ENCODE measurements at regions not wholly inside any gene's neighbourhood (a gene's known extent, or its start where the extent isn't known, plus 50 kb on each side); places are given as distances from the start of the nearest gene placed in this dataset.
"Not testable (repeated sequence)": the region's sequence is repeated elsewhere in the genome, so short reads cannot be mapped to it uniquely, and the experiment has no call there.

- DNase-seq (ENCODE audit: low spot score), result no peak
Observed at GRCh38 chr1:60888126-60888525, 194.2 kb upstream of the NFIA start.

GRCh38 chr1:60886793-60887331 is 195.5 kb upstream of the NFIA start:
- DNase-seq (ENCODE audit: low spot score), result no peak

GRCh38 chr1:60886090-60886489 is 196.3 kb upstream of the NFIA start:
- DNase-seq (ENCODE audit: low spot score), result no peak

- DNase-seq (ENCODE audit: low spot score), result no peak
Observed at GRCh38 chr1:60880202-60880601, 202.2 kb upstream of the NFIA start.

- no peak for DNase-seq (ENCODE audit: low spot score)
Observed at GRCh38 chr1:60878323-60878722, 204.0 kb upstream of the NFIA start.

GRCh38 chr1:60877376-60877775 is 205.0 kb upstream of the NFIA start:
- DNase-seq (ENCODE audit: low spot score), result no peak

GRCh38 chr1:60876952-60877351 is 205.4 kb upstream of the NFIA start:
- DNase-seq (ENCODE audit: low spot score), result no peak

GRCh38 chr1:60875138-60875537 is 207.2 kb upstream of the NFIA start:
- DNase-seq (ENCODE audit: low spot score), result no peak

GRCh38 chr1:60874718-60875117 is 207.6 kb upstream of the NFIA start:
- no peak for DNase-seq (ENCODE audit: low spot score)

- DNase-seq (ENCODE audit: low spot score), result not testable (repeated sequence)
Observed at GRCh38 chr1:60873396-60873795, 209.0 kb upstream of the NFIA start.

GRCh38 chr1:60872426-60873054 is 209.8 kb upstream of the NFIA start:
- DNase-seq (ENCODE audit: low spot score), result no peak

- DNase-seq (ENCODE audit: low spot score), result no peak
Observed at GRCh38 chr1:60870269-60870865, 212.0 kb upstream of the NFIA start.

- DNase-seq (ENCODE audit: low spot score), result no peak
Observed at GRCh38 chr1:60868901-60869663, 213.3 kb upstream of the NFIA start.

GRCh38 chr1:60867782-60868181 is 214.6 kb upstream of the NFIA start:
- DNase-seq (ENCODE audit: low spot score), result no peak

- DNase-seq (ENCODE audit: low spot score), result no peak
Observed at GRCh38 chr1:60866917-60867531, 215.3 kb upstream of the NFIA start.

- DNase-seq (ENCODE audit: low spot score), result no peak
Observed at GRCh38 chr1:60866226-60866900, 216.0 kb upstream of the NFIA start.

- DNase-seq (ENCODE audit: low spot score), result no peak
Observed at GRCh38 chr1:60865166-60865565, 217.2 kb upstream of the NFIA start.

GRCh38 chr1:60864722-60865121 is 217.6 kb upstream of the NFIA start:
- no peak for DNase-seq (ENCODE audit: low spot score)

GRCh38 chr1:60863131-60863530 is 219.2 kb upstream of the NFIA start:
- no peak for DNase-seq (ENCODE audit: low spot score)

GRCh38 chr1:60861961-60862567 is 220.3 kb upstream of the NFIA start:
- no peak for DNase-seq (ENCODE audit: low spot score)

GRCh38 chr1:60859111-60859510 is 223.2 kb upstream of the NFIA start:
- DNase-seq (ENCODE audit: low spot score), result no peak

GRCh38 chr1:60857851-60858250 is 224.5 kb upstream of the NFIA start:
- DNase-seq (ENCODE audit: low spot score), result no peak

All from CD4-positive, alpha-beta T cell treated with Interleukin-6 at 100 ng/mL for 8 hours (primary cell).